H1 (cell line): ENCODE measurements at regions not wholly inside any gene's neighbourhood (a gene's known extent, or its start where the extent isn't known, plus 50 kb on each side); places are given as distances from the start of the nearest gene placed in this dataset.

Source experiments
- CTCF ChIA-PET: fragments of 300-600 bp; sonication (Branson Sonifier 250); formaldehyde crosslinking; loops from one replicate; lab custom pipeline; 2021; ENCODE audit not compliant: partially characterized antibody; lab: Charles Lee
- POLR2A ChIA-PET: fragments of 300-600 bp; sonication (Branson Sonifier 250); formaldehyde crosslinking; loops from one replicate; lab custom pipeline; 2021; ENCODE audit warnings: inconsistent platforms; ENCODE audit not compliant: partially characterized antibody; lab: Charles Lee
- DNase-seq, 2 experiments: peaks; one replicate each; pipeline versions ENCODE4 v3.0.0 to v3.0.0-alpha.2; 2010 to 2022; ENCODE audit warnings: low spot score in 2 of 2, low read depth in 1 of 2, mixed read lengths in 1 of 2
- FAIRE-seq: peaks from 2 replicates; lab custom pipeline; 2011; peaks lifted over from hg19 to GRCh38; lab: Jason Lieb, UNC
- H2AFZ ChIP-seq: 2 replicates; pipeline ENCODE4 v1.8.1; 2012; ENCODE audit warnings: low read length, inconsistent platforms
- H2AK5ac ChIP-seq: 2 replicates; pipeline ENCODE4 v1.6.1; 2013; ENCODE audit warnings: low read depth, low read length
- H2BK120ac ChIP-seq: replicated peaks from 2 replicates; pipeline ENCODE3; 2013; ENCODE audit warnings: low read depth, low read length, inconsistent platforms
- H2BK12ac ChIP-seq: 2 replicates; pipeline ENCODE4 v1.6.1; 2013; ENCODE audit warnings: low read depth, low read length
- H2BK15ac ChIP-seq: 2 replicates; pipeline ENCODE4 v1.6.1; 2013; ENCODE audit warnings: low read length
- H2BK20ac ChIP-seq: 2 replicates; pipeline ENCODE4 v1.6.1; 2013; ENCODE audit warnings: low read length
- H2BK5ac ChIP-seq: 2 replicates; pipeline ENCODE4 v1.6.1; 2013; ENCODE audit warnings: low read depth, low read length
- H3K14ac ChIP-seq: 2 replicates; pipeline ENCODE4 v1.6.1; 2013; ENCODE audit warnings: inconsistent platforms; ENCODE audit not compliant: insufficient read length
- H3K18ac ChIP-seq: 2 replicates; pipeline ENCODE4 v1.6.1; 2013; ENCODE audit warnings: low read length; ENCODE audit errors: extremely low read depth
- H3K23ac ChIP-seq: 2 replicates; pipeline ENCODE4 v1.6.1; 2013; ENCODE audit warnings: inconsistent platforms; ENCODE audit not compliant: insufficient read length
- H3K23me2 ChIP-seq: 2 replicates; pipeline ENCODE4 v1.6.1; 2013; ENCODE audit warnings: low read depth, low read length
- H3K27ac ChIP-seq: 2 replicates; pipeline ENCODE4 v1.6.1; 2011; ENCODE audit warnings: low read depth, low read length, inconsistent platforms
- H3K27me3 ChIP-seq, 4 experiments: replicated peaks in 1 of 4; 1 replicate in 1 of 4; 2 replicates in 3 of 4; pipeline versions ENCODE4 v1.6.1 to v1.8.1; 2011 to 2013; ENCODE audit warnings: low read length in 3 of 4, mild to moderate bottlenecking in 3 of 4, inconsistent platforms in 2 of 4, mixed read lengths in 2 of 4, moderate library complexity in 1 of 4; ENCODE audit not compliant: control insufficient read depth in 3 of 4, insufficient read depth in 3 of 4; ENCODE audit errors: extremely low read depth in 1 of 4
- H3K36me3 ChIP-seq, 4 experiments: 2 replicates each; pipeline versions ENCODE4 v1.6.1 to v1.8.1; 2011 to 2013; ENCODE audit warnings: mild to moderate bottlenecking in 4 of 4, low read length in 3 of 4, moderate library complexity in 2 of 4, control low read depth in 1 of 4, inconsistent platforms in 1 of 4; ENCODE audit not compliant: insufficient read depth in 4 of 4, control insufficient read depth in 2 of 4
- H3K4ac ChIP-seq: replicated peaks from 2 replicates; pipeline ENCODE3; 2013; ENCODE audit warnings: low read length, low read depth, mixed read lengths, inconsistent platforms; ENCODE audit not compliant: insufficient read length
- H3K4me1 ChIP-seq, 4 experiments: replicated peaks in 1 of 4; 1 replicate in 1 of 4; 2 replicates in 3 of 4; pipeline versions ENCODE4 v1.6.1 to v1.8.1; 2011 to 2013; ENCODE audit warnings: low read length in 3 of 4, inconsistent platforms in 2 of 4, mixed read lengths in 1 of 4; ENCODE audit not compliant: insufficient read depth in 4 of 4, control insufficient read depth in 3 of 4
- H3K4me2 ChIP-seq, 2 experiments: 2 replicates each; pipeline versions ENCODE4 v1.6.1 to v1.8.1; 2011 to 2013; ENCODE audit warnings: low read depth in 2 of 2, low read length in 2 of 2, control low read depth in 1 of 2, inconsistent platforms in 1 of 2, mild to moderate bottlenecking in 1 of 2; ENCODE audit not compliant: insufficient read depth in 1 of 2
- H3K4me3 ChIP-seq, 4 experiments: fragments of 200-600, 300-600 bp in 1 of 4; sonication (generic), shearing (Covaris generic), sonication (Bioruptor Twin) in 1 of 4; 2 replicates each; pipeline versions ENCODE4 v1.5.1 to v1.8.1; 2011 to 2016; ENCODE audit warnings: low read length in 4 of 4, low read depth in 3 of 4, control low read depth in 2 of 4, inconsistent platforms in 2 of 4, mild to moderate bottlenecking in 2 of 4, mixed read lengths in 1 of 4, moderate library complexity in 1 of 4; ENCODE audit not compliant: insufficient read depth in 2 of 4; ENCODE audit errors: extremely low read depth in 1 of 4
- H3K56ac ChIP-seq: replicated peaks from 2 replicates; pipeline ENCODE3; 2013; ENCODE audit warnings: low read depth, mild to moderate bottlenecking, mixed read lengths, low read length, inconsistent platforms; ENCODE audit not compliant: insufficient read length
- H3K79me1 ChIP-seq: 2 replicates; pipeline ENCODE4 v1.6.1; 2013; ENCODE audit warnings: low read depth, low read length, control low read depth
- H3K79me2 ChIP-seq, 2 experiments: 2 replicates each; pipeline versions ENCODE4 v1.6.1 to v1.8.1; 2012 to 2013; ENCODE audit warnings: low read length in 2 of 2, mild to moderate bottlenecking in 2 of 2, inconsistent platforms in 1 of 2; ENCODE audit not compliant: insufficient read depth in 2 of 2, control insufficient read depth in 1 of 2
- H3K9ac ChIP-seq, 4 experiments: replicated peaks in 1 of 4; 1 replicate in 1 of 4; 2 replicates in 3 of 4; pipeline versions ENCODE4 v1.6.1 to v1.8.1; 2011 to 2013; ENCODE audit warnings: low read depth in 3 of 4, low read length in 3 of 4, control low read depth in 2 of 4, mild to moderate bottlenecking in 2 of 4, moderate library complexity in 2 of 4, inconsistent platforms in 1 of 4; ENCODE audit errors: extremely low read depth in 1 of 4
- H3K9me3 ChIP-seq, 2 experiments: 2 replicates each; pipeline versions ENCODE4 v1.6.1 to v1.8.1; 2012 to 2013; ENCODE audit warnings: mild to moderate bottlenecking in 2 of 2, moderate library complexity in 2 of 2, control low read depth in 1 of 2, inconsistent platforms in 1 of 2, low read depth in 1 of 2, low read length in 1 of 2, mixed read lengths in 1 of 2; ENCODE audit not compliant: insufficient read depth in 2 of 2
- H4K20me1 ChIP-seq, 2 experiments: replicated peaks in 1 of 2; 2 replicates each; pipeline versions ENCODE3 to v1.8.1; 2011 to 2013; ENCODE audit warnings: inconsistent platforms in 2 of 2, low read length in 2 of 2, mild to moderate bottlenecking in 1 of 2; ENCODE audit not compliant: insufficient read depth in 2 of 2, control insufficient read depth in 1 of 2
- H4K5ac ChIP-seq: 2 replicates; pipeline ENCODE4 v1.6.1; 2013; ENCODE audit warnings: low read length, low read depth, mixed read lengths, inconsistent platforms; ENCODE audit not compliant: insufficient read length
- H4K8ac ChIP-seq: 2 replicates; pipeline ENCODE4 v1.8.0; 2013; ENCODE audit warnings: mild to moderate bottlenecking, moderate library complexity, low read length, inconsistent platforms; ENCODE audit not compliant: insufficient read depth; ENCODE audit errors: extremely low read depth
- H4K91ac ChIP-seq: replicated peaks from 2 replicates; pipeline ENCODE3; 2013; ENCODE audit warnings: low read length, mixed read lengths, inconsistent platforms; ENCODE audit not compliant: insufficient read length
- ATF2 ChIP-seq: IDR thresholded peaks from 2 replicates; pipeline ENCODE4 v1.6.1; 2012; ENCODE audit warnings: low read length, inconsistent platforms
- CBX8 ChIP-seq: fragments of 300-800, 300-1000 bp; sonication (generic); IDR thresholded peaks from 2 replicates; pipeline ENCODE4 v1.7.1; 2016; ENCODE audit warnings: low read depth, low read length, borderline replicate concordance
- EGR1 ChIP-seq: IDR thresholded peaks from 2 replicates; pipeline ENCODE4 v1.6.1; 2011; ENCODE audit warnings: low read depth, low read length, borderline replicate concordance
- EP300 ChIP-seq, 2 experiments: IDR thresholded peaks; 1 replicate in 1 of 2; 2 replicates in 1 of 2; pipeline ENCODE4 v1.6.1; 2011 to 2012; ENCODE audit warnings: low read depth in 2 of 2, low read length in 2 of 2, mild to moderate bottlenecking in 2 of 2, borderline replicate concordance in 1 of 2, inconsistent platforms in 1 of 2, moderate library complexity in 1 of 2
- JUN ChIP-seq: IDR thresholded peaks from 2 replicates; pipeline ENCODE4 v1.6.1; 2011; ENCODE audit warnings: low read depth, mild to moderate bottlenecking, improper control_type of control experiment, low read length
- KDM4A ChIP-seq: IDR thresholded peaks from one replicate; pipeline ENCODE4 v1.7.1; 2012; ENCODE audit warnings: low read depth, mild to moderate bottlenecking, moderate library complexity, low read length, inconsistent platforms; ENCODE audit not compliant: severe bottlenecking
- KDM5A ChIP-seq: fragments of 200-600 bp; IDR thresholded peaks from 2 replicates; pipeline ENCODE4 v1.7.1; 2012; ENCODE audit warnings: mild to moderate bottlenecking, low read length, inconsistent platforms, mixed read lengths
- POLR2A ChIP-seq, 2 experiments: IDR thresholded peaks; 1 replicate in 1 of 2; 2 replicates in 1 of 2; pipeline ENCODE4 v1.6.1; 2011; ENCODE audit warnings: low read depth in 2 of 2, low read length in 2 of 2, mild to moderate bottlenecking in 2 of 2; ENCODE audit errors: control extremely low read depth in 1 of 2
- SP2 ChIP-seq: IDR thresholded peaks from 2 replicates; pipeline ENCODE4 v1.6.1; 2012; ENCODE audit warnings: mild to moderate bottlenecking, low read length, inconsistent platforms
- SP4 ChIP-seq: IDR thresholded peaks from 2 replicates; pipeline ENCODE4 v1.6.1; 2012; ENCODE audit warnings: low read length, inconsistent platforms
- SRF ChIP-seq: IDR thresholded peaks from 2 replicates; pipeline ENCODE4 v1.6.1; 2011; ENCODE audit warnings: mild to moderate bottlenecking, low read depth, low read length, moderate library complexity
- SUZ12 ChIP-seq: fragments of 200-600 bp; sonication (generic); IDR thresholded peaks from 2 replicates; pipeline ENCODE4 v1.6.1; 2012; ENCODE audit warnings: mild to moderate bottlenecking, inconsistent platforms, low read length, moderate library complexity, mixed read lengths
- TBP ChIP-seq: IDR thresholded peaks from 2 replicates; pipeline ENCODE4 v1.6.1; 2011; ENCODE audit warnings: low read depth, low read length, improper control_type of control experiment
- TEAD4 ChIP-seq: IDR thresholded peaks from 2 replicates; pipeline ENCODE4 v1.6.1; 2012; ENCODE audit warnings: low read depth, low read length, inconsistent platforms, mixed read lengths
- YY1 ChIP-seq: IDR thresholded peaks from 2 replicates; pipeline ENCODE4 v1.6.1; 2011; ENCODE audit warnings: low read depth, mild to moderate bottlenecking, low read length
- WGBS, 2 experiments: shearing (Covaris generic) in 1 of 2; methylation state at CpG; one replicate each; pipeline versions ENCODE4 v1.1.6 to v1.1.7; 2013 to 2015; ENCODE audit warnings: low lambda C conversion rate in 2 of 2, mixed read lengths in 2 of 2, inconsistent platforms in 1 of 2, low coverage in 1 of 2, missing lambda C conversion rate in 1 of 2; ENCODE audit not compliant: insufficient replicate concordance in 2 of 2, insufficient coverage in 1 of 2, insufficient read length in 1 of 2; ENCODE audit errors: extremely low coverage in 1 of 2, missing lambda C conversion rate in 1 of 2; 5-methylcytosine and 5-hydroxymethylcytosine counted together

GRCh38 chr11:128338811-128339210 lies 248.5 kb downstream of the ETS1 start:
- Histone ChIP-seq H4K20me1 (no peaks in the 10 kb centered on the region), H3K4me3 (no peak overlapping the region), H2BK12ac (no peak overlapping the region), H2BK20ac (no peak overlapping the region), H3K79me2 (no peaks in the 10 kb centered on the region), H3K79me1 (no peaks in the 10 kb centered on the region), H4K8ac (no peak overlapping the region), H3K27me3 (no peaks in the 10 kb centered on the region; a peak in 1 of 7 replicates), H3K4me1 (peaks cover 0 to 15% (median 7%) of the 10 kb centered on the region in 4 experiments; a peak in 6 of 7 replicates), H4K91ac (no peak overlapping the region), H3K27ac (no peak overlapping the region), H3K14ac (no peak overlapping the region), H3K23ac (no peak overlapping the region), H3K9ac (no peak overlapping the region), H3K36me3 (no peaks in the 10 kb centered on the region), H3K23me2 (no peaks in the 10 kb centered on the region), H4K5ac (no peak overlapping the region), H2BK15ac (no peak overlapping the region), H3K18ac (no peak overlapping the region), H2AFZ (no peak overlapping the region), H2AK5ac (no peak overlapping the region), H3K56ac (no peak overlapping the region), H2BK5ac (no peak overlapping the region), H3K4ac (no peak overlapping the region), H2BK120ac (no peak overlapping the region), H3K9me3 (no peaks in the 10 kb centered on the region), H3K4me2 (no peak overlapping the region)
- TF ChIP-seq JUN (no peak), POLR2A (IDR thresholded peaks at IDR 0.05; ENCODE audit: control extremely low read depth in 1 of 2, low read depth in 2 of 2, low read length in 2 of 2) (no peak), SRF (no peak), TEAD4 (no peak), ATF2 (no peak), SP2 (no peak), CBX8 (no peak), EGR1 (no peak), YY1 (no peak), KDM4A (no peak), SUZ12 (no peak), SP4 (no peak), EP300 (IDR thresholded peaks at IDR 0.05; ENCODE audit: borderline replicate concordance in 1 of 2, low read depth in 2 of 2, low read length in 2 of 2) (no peak), TBP (no peak), KDM5A (no peak)
- no peak for DNase-seq
- POLR2A ChIA-PET: no interaction called here
- WGBS, 2 experiments: 90% methylated on average over 3 of the region's 3 CpGs; no CpG with 5 or more reads in 1 of the 2 experiments
- no peak for FAIRE-seq
- CTCF ChIA-PET: interaction anchor here (0.6 to 1.4 kb wide), 3 partner anchors 42 to 294 kb away, joined by 3 to 4 read pairs (median 3); no protein-coding TSS in a partner anchor
